ENCODE measurements at regions not wholly inside any gene's neighbourhood (a gene's known extent, or its start where the extent isn't known, plus 50 kb on each side); places are given as distances from the start of the nearest gene placed in this dataset.

GRCh38 chr3:73768524-73769308, 144.0 kb upstream of the PDZRN3 start:
- no peaks in the 10 kb centered on the region for H3K9me3 ChIP-seq (ENCODE audit: control insufficient read depth in 2 of 2, low read length in 2 of 2)
- no peak for DNase-seq
- Mint-ChIP-seq H3K4me3 (no peak overlapping the region), H3K4me1 (no peaks in the 10 kb centered on the region), H3K36me3 (no peaks in the 10 kb centered on the region), H3K27ac (no peak overlapping the region), H3K9me3 (peaks cover 2 to 12% (median 8%) of the 10 kb centered on the region in 7 donors), H3K27me3 (no peaks in the 10 kb centered on the region)
- H3K4me3 ChIP-seq (ENCODE audit: low read depth, low read length) = no peak overlapping the region
- H3K27ac ChIP-seq (ENCODE audit: insufficient read depth, low read length, poor library complexity, severe bottlenecking) = no peak overlapping the region
- no peak for ATAC-seq (ENCODE audit: low read depth in 2 of 2)
- no peaks in the 10 kb centered on the region for H3K36me3 ChIP-seq (ENCODE audit: control insufficient read depth, insufficient read depth, low read length)
- no peaks in the 10 kb centered on the region for H3K4me1 ChIP-seq (ENCODE audit: control insufficient read depth, insufficient read depth, low read length, poor library complexity, severe bottlenecking)
- H3K27me3 ChIP-seq (ENCODE audit: control insufficient read depth, insufficient read depth, low read length) = no peaks in the 10 kb centered on the region

- H3K4me3 Mint-ChIP-seq = no peak overlapping the region
- Histone ChIP-seq H3K4me3 (ENCODE audit: low read depth, low read length) (no peak overlapping the region), H3K27ac (ENCODE audit: insufficient read depth, low read length, poor library complexity, severe bottlenecking) (no peak overlapping the region), H3K27me3 (ENCODE audit: control insufficient read depth, insufficient read depth, low read length) (no peaks in the 10 kb centered on the region), H3K4me1 (ENCODE audit: control insufficient read depth, insufficient read depth, low read length, poor library complexity, severe bottlenecking) (no peaks in the 10 kb centered on the region), H3K9me3 (ENCODE audit: control insufficient read depth in 2 of 2, low read length in 2 of 2) (no peaks in the 10 kb centered on the region), H3K36me3 (ENCODE audit: control insufficient read depth, insufficient read depth, low read length) (no peaks in the 10 kb centered on the region)
- H3K36me3 Mint-ChIP-seq = no peaks in the 10 kb centered on the region
- ATAC-seq (ENCODE audit: low read depth in 2 of 2) (no peak), DNase-seq (no peak)
- no peak overlapping the region for H3K27ac Mint-ChIP-seq
- H3K27me3 Mint-ChIP-seq = no peaks in the 10 kb centered on the region
- H3K4me1 Mint-ChIP-seq = no peaks in the 10 kb centered on the region
- H3K9me3 Mint-ChIP-seq = peaks cover 2 to 12% (median 8%) of the 10 kb centered on the region in 7 donors
Measured at GRCh38 chr3:73766599-73767381, 142.0 kb upstream of the PDZRN3 start.

- H3K27ac Mint-ChIP-seq = no peak overlapping the region
- H3K4me3 Mint-ChIP-seq = no peak overlapping the region
- Histone ChIP-seq H3K4me3 (ENCODE audit: low read depth, low read length) (no peak overlapping the region), H3K27ac (ENCODE audit: insufficient read depth, low read length, poor library complexity, severe bottlenecking) (no peak overlapping the region), H3K27me3 (ENCODE audit: control insufficient read depth, insufficient read depth, low read length) (no peaks in the 10 kb centered on the region), H3K9me3 (ENCODE audit: control insufficient read depth in 2 of 2, low read length in 2 of 2) (no peaks in the 10 kb centered on the region), H3K36me3 (ENCODE audit: control insufficient read depth, insufficient read depth, low read length) (no peaks in the 10 kb centered on the region), H3K4me1 (ENCODE audit: control insufficient read depth, insufficient read depth, low read length, poor library complexity, severe bottlenecking) (no peaks in the 10 kb centered on the region)
- H3K9me3 Mint-ChIP-seq = peaks cover 2 to 12% (median 8%) of the 10 kb centered on the region in 7 donors
- no peak for ATAC-seq (ENCODE audit: low read depth in 2 of 2)
- H3K4me1 Mint-ChIP-seq = no peaks in the 10 kb centered on the region
- H3K27me3 Mint-ChIP-seq = no peaks in the 10 kb centered on the region
- H3K36me3 Mint-ChIP-seq = no peaks in the 10 kb centered on the region
- DNase-seq = no peak
Measured at GRCh38 chr3:73765878-73766545, 141.3 kb upstream of the PDZRN3 start.

- no peak overlapping the region for H3K27ac Mint-ChIP-seq
- no peaks in the 10 kb centered on the region for H3K4me1 ChIP-seq (ENCODE audit: control insufficient read depth, insufficient read depth, low read length, poor library complexity, severe bottlenecking)
- H3K4me3 ChIP-seq (ENCODE audit: low read depth, low read length) = no peak overlapping the region
- H3K27me3 ChIP-seq (ENCODE audit: control insufficient read depth, insufficient read depth, low read length) = no peaks in the 10 kb centered on the region
- H3K27me3 Mint-ChIP-seq = no peaks in the 10 kb centered on the region
- H3K9me3 Mint-ChIP-seq = peaks cover 2 to 14% (median 10%) of the 10 kb centered on the region in 7 donors
- H3K27ac ChIP-seq (ENCODE audit: insufficient read depth, low read length, poor library complexity, severe bottlenecking) = no peak overlapping the region
- H3K9me3 ChIP-seq (ENCODE audit: control insufficient read depth in 2 of 2, low read length in 2 of 2) = no peaks in the 10 kb centered on the region
- no peaks in the 10 kb centered on the region for H3K36me3 ChIP-seq (ENCODE audit: control insufficient read depth, insufficient read depth, low read length)
- no peak overlapping the region for H3K4me3 Mint-ChIP-seq
- ATAC-seq (ENCODE audit: low read depth in 2 of 2) = no peak
- DNase-seq = no peak
- no peaks in the 10 kb centered on the region for H3K4me1 Mint-ChIP-seq
- no peaks in the 10 kb centered on the region for H3K36me3 Mint-ChIP-seq
Measured at GRCh38 chr3:73762855-73763254, 138.1 kb upstream of the PDZRN3 start.

- Histone ChIP-seq H3K27ac (ENCODE audit: insufficient read depth, low read length, poor library complexity, severe bottlenecking) (no peak overlapping the region), H3K4me3 (ENCODE audit: low read depth, low read length) (no peak overlapping the region), H3K27me3 (ENCODE audit: control insufficient read depth, insufficient read depth, low read length) (no peaks in the 10 kb centered on the region), H3K36me3 (ENCODE audit: control insufficient read depth, insufficient read depth, low read length) (no peaks in the 10 kb centered on the region), H3K9me3 (ENCODE audit: control insufficient read depth in 2 of 2, low read length in 2 of 2) (no peaks in the 10 kb centered on the region), H3K4me1 (ENCODE audit: control insufficient read depth, insufficient read depth, low read length, poor library complexity, severe bottlenecking) (no peaks in the 10 kb centered on the region)
- no peaks in the 10 kb centered on the region for H3K4me1 Mint-ChIP-seq
- no peak overlapping the region for H3K4me3 Mint-ChIP-seq
- no peak for DNase-seq
- no peak for ATAC-seq (ENCODE audit: low read depth in 2 of 2)
- H3K36me3 Mint-ChIP-seq = no peaks in the 10 kb centered on the region
- no peaks in the 10 kb centered on the region for H3K27me3 Mint-ChIP-seq
- no peak overlapping the region for H3K27ac Mint-ChIP-seq
- H3K9me3 Mint-ChIP-seq = peaks cover 0 to 15% (median 8%) of the 10 kb centered on the region in 7 donors
Measured at GRCh38 chr3:73759297-73759711, 134.6 kb upstream of the PDZRN3 start.

- Mint-ChIP-seq H3K27me3 (no peaks in the 10 kb centered on the region), H3K4me1 (no peaks in the 10 kb centered on the region), H3K9me3 (peaks cover 0 to 15% (median 8%) of the 10 kb centered on the region in 7 donors), H3K27ac (no peak overlapping the region), H3K36me3 (no peaks in the 10 kb centered on the region), H3K4me3 (no peak overlapping the region)
- Histone ChIP-seq H3K4me3 (ENCODE audit: low read depth, low read length) (no peak overlapping the region), H3K4me1 (ENCODE audit: control insufficient read depth, insufficient read depth, low read length, poor library complexity, severe bottlenecking) (no peaks in the 10 kb centered on the region), H3K9me3 (ENCODE audit: control insufficient read depth in 2 of 2, low read length in 2 of 2) (no peaks in the 10 kb centered on the region), H3K27ac (ENCODE audit: insufficient read depth, low read length, poor library complexity, severe bottlenecking) (no peak overlapping the region), H3K36me3 (ENCODE audit: control insufficient read depth, insufficient read depth, low read length) (no peaks in the 10 kb centered on the region), H3K27me3 (ENCODE audit: control insufficient read depth, insufficient read depth, low read length) (no peaks in the 10 kb centered on the region)
- DNase-seq (no peak), ATAC-seq (ENCODE audit: low read depth in 2 of 2) (no peak)
Measured at GRCh38 chr3:73757536-73757935, 132.8 kb upstream of the PDZRN3 start.

GRCh38 chr3:73753985-73754384, 129.2 kb upstream of the PDZRN3 start:
- no peaks in the 10 kb centered on the region for H3K27me3 ChIP-seq (ENCODE audit: control insufficient read depth, insufficient read depth, low read length)
- H3K9me3 ChIP-seq (ENCODE audit: control insufficient read depth in 2 of 2, low read length in 2 of 2) = no peaks in the 10 kb centered on the region
- H3K27ac Mint-ChIP-seq = no peak overlapping the region
- no peak overlapping the region for H3K27ac ChIP-seq (ENCODE audit: insufficient read depth, low read length, poor library complexity, severe bottlenecking)
- H3K4me1 ChIP-seq (ENCODE audit: control insufficient read depth, insufficient read depth, low read length, poor library complexity, severe bottlenecking) = no peaks in the 10 kb centered on the region
- DNase-seq (no peak), ATAC-seq (ENCODE audit: low read depth in 2 of 2) (no peak)
- H3K27me3 Mint-ChIP-seq = no peaks in the 10 kb centered on the region
- H3K36me3 ChIP-seq (ENCODE audit: control insufficient read depth, insufficient read depth, low read length) = no peaks in the 10 kb centered on the region
- no peaks in the 10 kb centered on the region for H3K36me3 Mint-ChIP-seq
- peaks cover 0 to 14% (median 3%) of the 10 kb centered on the region in 7 donors for H3K9me3 Mint-ChIP-seq
- no peak overlapping the region for H3K4me3 Mint-ChIP-seq
- H3K4me3 ChIP-seq (ENCODE audit: low read depth, low read length) = no peak overlapping the region
- no peaks in the 10 kb centered on the region for H3K4me1 Mint-ChIP-seq

Measured in CD4-positive, CD25-positive, alpha-beta regulatory T cell (primary cell).